ENCODE measurements at regions not wholly inside any gene's neighbourhood (a gene's known extent, or its start where the extent isn't known, plus 50 kb on each side); places are given as distances from the start of the nearest gene placed in this dataset.
A peak's percentile ranks its signal among the peaks of the same experiment; 100 is the strongest.
"Not testable (repeated sequence)": the region's sequence is repeated elsewhere in the genome, so short reads cannot be mapped to it uniquely, and the experiment has no call there.

DNA sequence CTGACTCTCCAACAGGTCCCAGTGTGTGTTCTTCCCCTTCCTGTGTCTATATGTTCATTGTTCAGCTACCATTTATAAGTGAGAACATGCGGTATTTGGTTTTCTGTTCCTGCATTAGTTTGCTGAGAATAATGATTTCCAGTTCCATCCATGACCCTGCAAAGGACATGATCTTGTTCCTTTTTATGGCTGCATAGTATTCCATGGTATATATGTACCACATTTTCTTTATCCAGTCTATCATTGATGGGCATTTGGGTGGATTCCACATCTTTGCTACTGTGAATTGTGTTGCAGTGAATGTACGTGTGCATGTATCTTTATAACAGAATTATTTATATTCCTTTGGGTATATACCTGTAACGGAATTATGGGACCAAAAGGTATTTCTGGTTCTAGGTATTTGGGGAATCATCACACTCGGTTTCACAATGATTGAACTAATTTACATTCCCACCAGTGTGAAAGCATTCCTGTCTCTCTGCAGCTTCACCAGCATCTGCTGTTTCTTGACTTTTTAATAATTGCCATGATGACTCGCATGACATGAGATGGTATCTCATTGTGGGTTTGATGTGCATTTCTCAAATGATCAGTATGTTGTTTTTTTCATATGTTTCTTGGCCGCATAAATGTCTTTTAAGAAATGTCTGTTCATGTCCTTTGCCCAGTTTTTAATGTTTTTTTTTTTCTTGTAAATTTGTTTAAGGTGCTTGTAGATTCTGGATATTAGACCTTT, 60.2 kb downstream of the LSMEM1 start:
- DNase-seq: no peak

- no peak for DNase-seq
Measured at GRCh38 chr7:112546723-112547513, 66.1 kb downstream of the LSMEM1 start.

DNA sequence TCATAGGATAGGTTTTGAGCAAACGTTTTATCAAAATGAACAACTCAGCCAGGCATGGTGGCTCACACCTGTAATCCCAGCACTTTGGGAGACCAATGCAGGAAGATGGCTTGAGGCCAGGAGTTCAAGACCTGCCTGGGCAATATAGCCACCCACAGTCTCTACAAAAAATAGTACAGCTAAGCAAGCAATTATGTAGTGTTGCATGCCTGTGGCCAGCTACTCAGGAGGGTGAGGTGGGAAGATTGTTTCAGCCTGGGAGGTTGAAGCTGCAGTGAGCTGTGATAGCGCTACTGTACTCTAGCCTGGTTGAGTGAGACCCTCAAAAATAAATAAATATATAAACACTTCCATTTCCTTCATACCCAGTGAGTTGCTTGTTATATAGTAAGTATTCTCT, 67.1 kb downstream of the LSMEM1 start:
- DNase-seq: no peak

- DNase-seq: peak; percentile 35
Measured at GRCh38 chr7:112550468-112551060, 69.8 kb downstream of the LSMEM1 start.

DNA sequence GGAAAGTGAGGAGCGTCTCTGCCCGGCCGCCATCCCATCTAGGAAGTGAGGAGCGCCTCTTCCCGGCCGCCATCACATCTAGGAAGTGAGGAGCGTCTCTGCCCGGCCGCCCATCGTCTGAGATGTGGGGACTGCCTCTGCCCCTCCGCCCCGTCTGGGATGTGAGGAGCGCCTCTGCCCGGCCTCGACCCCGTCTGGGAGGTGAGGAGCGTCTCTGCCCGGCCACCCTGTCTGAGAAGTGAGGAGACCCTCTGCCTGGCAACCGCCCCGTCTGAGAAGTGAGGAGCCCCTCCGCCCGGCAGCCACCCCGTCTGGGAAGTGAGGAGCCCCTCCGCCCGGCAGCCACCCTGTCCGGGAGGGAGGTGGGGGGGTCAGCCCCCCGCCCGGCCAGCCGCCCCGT, 70.7 kb downstream of the LSMEM1 start:
- DNase-seq: not testable (repeated sequence)

DNA sequence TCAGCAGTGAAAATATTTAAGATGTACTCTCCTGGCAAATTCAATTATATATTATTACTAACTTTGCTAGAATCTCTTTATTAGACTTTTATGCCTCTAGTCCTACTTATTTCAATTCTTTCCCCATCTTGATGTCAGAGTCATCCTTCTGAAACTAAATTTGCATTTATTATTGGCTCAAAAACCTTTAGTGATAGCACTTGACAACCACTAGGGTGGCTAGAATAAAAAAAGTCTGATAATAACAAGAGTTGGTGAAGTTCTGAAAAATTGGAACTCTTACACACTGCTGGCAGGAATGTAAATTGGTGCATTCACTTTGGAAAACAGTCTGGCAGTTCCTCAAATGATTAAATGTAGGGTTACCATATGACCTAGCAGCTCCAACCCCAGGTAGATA, 73.8 kb downstream of the LSMEM1 start:
- DNase-seq: no peak

DNA sequence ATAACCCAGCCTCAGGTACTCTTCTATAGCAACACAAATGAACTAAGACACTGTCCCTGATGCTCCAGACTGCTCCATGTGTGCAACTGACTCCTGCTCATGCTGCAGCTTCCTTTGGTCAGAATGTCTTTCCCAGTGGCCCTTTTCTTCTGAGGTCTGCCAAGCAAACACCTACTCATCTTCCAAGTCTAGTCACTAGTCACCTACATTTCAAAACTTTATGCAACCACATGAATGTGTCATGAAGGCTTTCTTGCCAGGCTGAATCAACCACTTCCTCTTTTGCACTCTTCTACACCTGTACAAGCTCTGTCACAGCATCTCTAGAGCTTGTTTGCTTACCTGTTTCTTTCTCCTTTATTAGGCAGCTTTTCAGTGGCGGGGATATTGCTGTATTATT, 75.8 kb downstream of the LSMEM1 start:
- DNase-seq: no peak

DNA sequence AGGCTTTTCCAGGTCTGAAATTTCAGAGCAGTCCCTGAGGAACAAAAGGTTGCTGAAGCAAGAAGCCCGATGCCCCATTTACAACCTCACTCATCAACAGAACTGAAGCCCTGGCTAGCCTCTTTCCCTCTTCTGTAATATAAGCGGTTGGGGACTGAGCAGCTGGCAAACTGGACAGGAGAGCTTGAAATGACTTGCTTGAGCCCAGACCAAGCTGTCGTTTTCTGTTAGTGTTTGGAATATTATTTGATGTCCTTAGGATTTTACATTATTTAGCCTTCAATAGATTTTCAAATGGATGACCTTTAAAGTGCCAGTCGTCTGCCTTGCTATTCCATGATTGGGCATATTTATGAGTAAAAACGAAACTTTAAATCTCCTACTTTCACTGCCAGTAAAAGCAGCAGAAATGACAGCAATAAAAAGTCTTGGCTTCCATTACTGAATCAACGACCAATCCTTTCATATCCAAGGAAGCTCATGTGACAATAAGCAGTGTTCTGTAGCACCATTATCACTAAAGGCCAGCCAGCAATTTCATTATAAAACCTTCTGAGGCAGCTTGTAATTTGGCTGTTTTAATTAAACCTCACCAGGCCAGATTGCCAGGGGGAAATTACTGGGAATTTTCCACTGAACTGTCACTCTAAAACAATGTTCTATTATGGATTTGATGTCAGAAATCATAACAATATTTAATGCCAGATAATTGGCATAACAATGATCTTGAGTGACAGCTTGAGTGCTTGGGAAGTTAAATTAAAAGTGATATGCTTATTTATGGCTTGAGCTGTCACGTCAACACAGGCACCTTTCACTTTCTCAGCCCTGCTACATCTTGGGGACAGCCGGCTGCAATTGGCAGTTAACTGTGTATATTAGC, 85.9 kb downstream of the LSMEM1 start:
- DNase-seq: no peak

DNA sequence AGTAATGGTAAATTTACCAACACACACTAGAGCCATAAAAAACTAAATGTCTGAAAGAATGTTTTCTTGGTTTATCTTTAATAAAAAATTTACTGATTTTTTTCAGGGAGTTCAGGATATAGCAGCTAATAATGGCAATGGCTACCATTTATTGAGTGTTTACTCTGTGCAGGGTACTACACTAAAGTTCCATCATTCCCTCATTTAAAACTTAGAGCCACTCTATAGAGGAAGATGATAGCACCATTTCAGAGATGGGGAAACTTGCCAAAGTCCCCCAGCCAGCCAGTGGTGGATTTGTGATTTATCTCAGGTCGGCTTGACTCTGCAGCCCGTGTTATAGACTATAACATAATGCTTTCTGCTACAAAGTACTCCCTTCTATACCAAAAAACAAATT, 86.6 kb downstream of the LSMEM1 start:
- DNase-seq: no peak

DNA sequence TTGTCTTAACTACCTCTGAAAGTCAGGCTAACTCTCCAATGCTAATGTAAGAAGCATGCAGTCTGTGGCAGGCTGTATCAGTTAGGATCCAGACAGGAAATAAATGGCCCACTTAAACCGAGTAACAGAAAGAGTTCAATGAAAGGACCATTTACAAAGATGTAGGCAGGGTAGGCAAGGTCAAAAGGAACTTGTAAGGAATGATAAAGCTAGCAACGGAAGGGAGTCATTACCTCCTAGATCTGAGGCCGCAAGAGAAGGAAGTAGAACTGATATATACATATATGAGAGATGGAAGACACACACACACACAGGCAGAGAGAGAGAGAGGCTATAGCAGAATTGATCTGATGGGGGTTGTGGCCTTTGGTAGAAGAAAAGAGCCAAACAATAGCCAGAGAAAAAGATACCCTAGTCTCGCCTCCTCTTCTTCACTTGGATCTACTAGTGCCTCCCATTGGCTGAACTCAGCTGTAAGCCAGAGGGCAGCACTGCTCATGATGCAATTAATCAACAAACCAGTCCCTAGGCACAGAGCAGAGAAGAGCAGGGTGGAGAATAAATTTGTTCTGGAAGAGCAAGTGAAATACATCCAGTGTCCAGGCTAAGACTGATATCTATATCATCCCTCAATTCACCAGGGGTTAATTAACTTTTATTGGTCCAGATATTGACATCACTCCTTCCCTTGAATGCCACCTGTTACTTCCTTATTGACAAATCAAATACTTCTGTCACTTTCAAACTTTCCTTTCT, 91.2 kb downstream of the LSMEM1 start:
- DNase-seq: no peak

GRCh38 chr7:112572669-112573301, 92.0 kb downstream of the LSMEM1 start:
- DNase-seq: no peak

DNA sequence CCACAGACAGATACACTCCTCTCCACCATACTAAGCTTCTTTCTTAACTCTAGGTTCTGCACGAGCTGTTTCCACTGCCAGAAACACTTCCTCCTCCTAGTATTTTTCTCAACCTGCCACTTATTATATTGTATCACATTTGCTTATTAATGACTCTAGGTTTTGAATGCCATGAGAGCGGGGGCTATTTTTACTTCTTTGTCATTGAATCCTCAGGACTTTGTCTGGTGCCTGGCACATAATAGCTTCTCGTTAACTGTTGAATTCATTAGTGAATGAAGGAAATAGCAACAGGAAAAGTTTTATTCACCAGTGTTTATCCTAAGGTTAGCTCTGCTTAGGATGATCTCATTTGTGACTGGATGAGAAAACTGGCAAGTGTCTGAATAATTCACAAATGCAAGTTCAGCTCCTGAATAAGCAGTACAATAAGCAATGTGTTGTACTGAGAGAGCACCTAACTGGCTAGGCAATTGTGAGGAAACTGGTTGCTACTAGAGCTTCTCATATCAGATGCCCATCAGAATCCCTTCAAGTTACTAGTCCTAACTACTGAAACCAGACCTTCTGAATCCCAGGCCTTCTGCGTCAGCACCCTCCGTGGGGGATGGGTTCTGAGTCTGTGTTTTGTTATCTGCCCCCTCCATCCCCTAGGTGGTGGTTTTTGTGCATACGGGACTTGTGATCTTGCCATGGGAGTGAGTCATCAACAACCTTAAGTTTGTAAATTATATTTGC, 92.7 kb downstream of the LSMEM1 start:
- DNase-seq: no peak

- no peak for DNase-seq
Measured at GRCh38 chr7:112575864-112576263, 95.1 kb downstream of the LSMEM1 start.

DNA sequence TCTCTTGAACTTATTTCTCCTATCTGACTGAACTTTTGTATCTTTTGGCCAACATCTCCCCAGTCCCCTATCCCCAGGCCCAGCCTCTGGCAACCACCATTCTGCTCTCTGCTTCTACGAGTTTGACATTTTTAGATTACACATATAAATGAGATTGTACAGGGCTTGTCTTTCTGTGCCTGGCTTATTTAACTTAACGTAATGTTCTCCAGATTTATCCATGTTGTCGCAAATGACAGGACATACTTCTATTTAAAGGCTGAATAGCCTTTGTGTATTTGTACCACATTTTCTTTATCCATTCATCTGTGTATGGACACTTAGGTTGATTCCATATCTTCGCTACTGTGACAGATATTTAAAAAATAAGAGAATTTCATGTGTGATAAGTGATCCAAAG, 98.6 kb downstream of the LSMEM1 start:
- DNase-seq: no peak

DNA sequence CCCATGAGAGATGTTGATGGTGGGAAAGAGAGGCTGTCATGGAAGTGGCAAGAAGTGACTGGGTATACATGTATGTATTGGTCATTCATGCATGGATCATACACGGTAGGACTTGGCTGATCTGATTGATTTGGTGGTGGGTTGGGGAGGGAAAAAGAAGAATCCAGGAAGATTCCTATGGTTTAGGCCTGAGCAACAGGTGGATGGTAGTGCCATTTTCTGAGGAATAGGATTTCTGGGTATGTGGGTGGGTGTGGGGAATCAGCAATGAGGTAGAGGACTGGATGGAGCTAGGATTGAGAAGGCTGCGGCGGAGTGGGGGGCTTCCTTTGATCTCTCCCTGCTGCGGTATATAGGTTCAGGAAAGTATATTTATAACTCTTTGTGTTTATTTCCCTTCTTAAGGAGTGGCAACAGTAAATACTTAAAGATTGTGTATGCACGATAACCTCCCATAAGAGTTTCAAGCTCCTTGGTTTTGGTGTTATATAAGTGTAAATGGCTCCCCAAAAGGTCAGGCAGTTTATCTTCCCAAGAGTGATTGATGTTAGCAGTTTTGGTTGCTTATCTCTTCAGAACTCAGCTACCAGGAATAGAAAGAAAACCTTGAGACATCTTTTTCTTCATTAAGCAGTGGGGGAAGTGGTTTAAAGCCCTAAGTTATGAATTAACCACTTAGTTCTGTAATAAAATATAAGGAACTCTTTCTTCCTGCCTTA, 100.1 kb downstream of the LSMEM1 start:
- DNase-seq: no peak

DNA sequence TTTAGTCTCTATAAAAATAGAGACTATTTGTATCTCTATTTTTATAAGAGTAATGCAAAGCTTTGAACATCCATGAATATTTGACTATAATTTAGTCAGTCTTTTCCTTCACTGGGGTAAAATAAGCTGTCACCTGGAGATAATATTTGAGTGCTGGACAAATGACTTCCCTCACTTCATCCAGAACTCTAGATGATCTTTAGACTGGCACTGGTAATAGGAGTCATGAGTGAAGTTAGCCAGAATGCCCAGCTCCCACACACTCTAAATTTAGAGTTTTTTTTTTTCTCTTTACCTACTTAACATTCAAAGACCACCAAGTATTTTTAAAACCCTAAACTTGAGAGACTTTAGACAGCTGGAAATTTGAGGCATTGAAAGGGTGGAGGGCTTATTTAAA, 100.7 kb downstream of the LSMEM1 start:
- no peak for DNase-seq

DNA sequence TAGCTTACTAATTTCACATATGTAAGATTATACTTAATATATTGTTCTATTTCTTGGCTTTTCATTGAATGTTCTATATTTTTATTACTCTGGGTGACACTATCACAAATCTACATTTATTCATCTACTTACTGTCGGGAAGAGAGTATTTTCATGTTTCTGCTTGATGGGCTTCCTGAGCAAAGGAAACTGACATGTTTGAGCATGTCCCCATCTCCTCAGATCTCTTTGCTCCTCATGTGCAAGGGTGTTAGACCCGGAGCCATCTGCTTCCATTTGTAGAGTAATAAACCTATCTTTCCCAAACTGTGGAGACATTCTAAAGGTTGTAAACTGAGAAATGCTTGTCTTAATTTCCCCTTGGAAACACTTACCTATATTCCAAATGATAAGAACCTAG, 103.5 kb downstream of the LSMEM1 start:
- DNase-seq: no peak

GRCh38 chr7:112587504-112587903, 106.7 kb downstream of the LSMEM1 start:
- DNase-seq: no peak

DNA sequence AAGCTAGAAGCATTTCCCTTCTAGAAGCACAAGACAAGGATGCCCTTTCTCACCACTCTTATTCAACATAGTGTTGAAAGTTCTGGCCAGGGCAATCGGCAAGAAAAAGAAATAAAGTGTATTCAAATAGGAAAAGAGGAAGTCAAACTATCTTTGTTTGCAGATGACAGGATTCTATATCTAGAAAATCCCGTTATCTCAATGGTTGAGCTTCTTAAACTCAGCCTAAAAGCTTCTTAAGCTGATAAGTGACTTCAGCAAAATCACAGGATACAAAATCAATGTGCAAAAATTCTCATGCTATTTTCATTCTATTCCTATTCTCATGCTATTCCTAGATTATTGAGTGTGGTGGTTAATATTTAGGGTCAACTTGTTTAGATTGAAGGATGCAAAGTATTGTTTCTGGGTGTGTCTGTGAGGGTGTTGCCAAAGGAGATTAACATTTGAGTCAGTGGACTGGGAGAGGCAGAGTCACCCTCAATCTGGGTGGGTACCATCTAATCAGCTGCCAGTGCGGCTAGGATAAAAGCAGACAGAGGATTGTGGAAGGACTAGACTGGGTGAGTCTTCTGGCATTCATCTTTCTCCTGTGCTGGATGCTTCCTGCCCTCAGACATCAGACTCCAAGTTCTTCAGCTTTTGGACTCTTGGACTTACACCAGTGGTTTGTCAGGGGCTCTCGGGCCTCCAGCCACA, 111.9 kb downstream of the LSMEM1 start:
- not testable (repeated sequence) for DNase-seq

DNA sequence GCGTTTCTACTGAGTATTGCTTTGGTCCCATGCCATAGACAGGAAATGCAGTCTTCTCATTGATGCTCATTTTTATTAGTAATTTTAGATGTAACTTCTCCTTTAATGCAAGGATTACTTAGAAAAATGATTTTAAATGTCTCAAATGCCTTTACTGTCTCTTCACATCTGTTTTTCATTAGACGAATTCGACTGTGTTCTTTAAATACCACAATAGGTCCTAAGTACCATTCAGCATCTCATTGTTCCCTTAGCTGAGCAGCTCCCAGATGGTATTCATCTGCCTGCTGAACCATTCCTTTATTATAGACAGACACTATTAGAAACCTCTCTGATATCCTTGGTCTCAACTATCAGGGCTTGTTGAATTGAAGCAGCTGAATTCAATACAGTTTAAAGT, 113.6 kb downstream of the LSMEM1 start:
- no peak for DNase-seq

Measured in CD4-positive, alpha-beta T cell treated with Interleukin-6 for 4 hours (primary cell).